T-helper 17 cell (primary cell): ENCODE measurements at regions not wholly inside any gene's neighbourhood (a gene's known extent, or its start where the extent isn't known, plus 50 kb on each side); places are given as distances from the start of the nearest gene placed in this dataset.

Source experiments
- ATAC-seq: fragments of 150-1000 bp; cut with Tn5 transposase; 2 replicates; pipeline ENCODE4 v1.10.0; 2021; ENCODE audit warnings: mild to moderate bottlenecking, moderate library complexity
- DNase-seq, 3 donors: peaks; one replicate each; pipeline versions ENCODE4 v3.0.0 to v3.0.0-alpha.2; 2020 to 2021
- H3K9me3 ChIP-seq: one replicate; pipeline ENCODE4 v1.7.0; 2013; ENCODE audit warnings: low read length, mild to moderate bottlenecking; ENCODE audit not compliant: control insufficient read depth, poor library complexity, severe bottlenecking
- H3K27ac Mint-ChIP-seq: one replicate; pipeline ENCODE4 v1.8.0; 2022; ENCODE audit warnings: mild to moderate bottlenecking, moderate library complexity, mixed read lengths
- H3K27me3 Mint-ChIP-seq: one replicate; pipeline ENCODE4 v1.8.0; 2022; ENCODE audit warnings: mixed read lengths
- H3K36me3 Mint-ChIP-seq: one replicate; pipeline ENCODE4 v1.8.0; 2022; ENCODE audit warnings: low read depth, mixed read lengths
- H3K4me1 Mint-ChIP-seq: one replicate; pipeline ENCODE4 v1.8.0; 2022; ENCODE audit warnings: mild to moderate bottlenecking, mixed read lengths
- H3K4me3 Mint-ChIP-seq: one replicate; pipeline ENCODE4 v1.8.0; 2022; ENCODE audit warnings: mild to moderate bottlenecking, moderate library complexity, mixed read lengths

GRCh38 chr15:69829974-69830373 is 267.7 kb downstream of the TLE3 start:
- DNase-seq (no peak), ATAC-seq (no peak)
- H3K4me1 Mint-ChIP-seq, result no peaks in the 10 kb centered on the region
- H3K4me3 Mint-ChIP-seq, result no peak overlapping the region
- H3K9me3 ChIP-seq, result no peaks in the 10 kb centered on the region
- H3K36me3 Mint-ChIP-seq, result no peaks in the 10 kb centered on the region
- no peak overlapping the region for H3K27ac Mint-ChIP-seq
- H3K27me3 Mint-ChIP-seq, result peaks cover 19% of the 10 kb centered on the region

- H3K27me3 Mint-ChIP-seq, result peaks cover 20% of the 10 kb centered on the region
- no peaks in the 10 kb centered on the region for H3K9me3 ChIP-seq
- no peak overlapping the region for H3K27ac Mint-ChIP-seq
- DNase-seq (no peak), ATAC-seq (no peak)
- no peaks in the 10 kb centered on the region for H3K36me3 Mint-ChIP-seq
- no peaks in the 10 kb centered on the region for H3K4me1 Mint-ChIP-seq
- H3K4me3 Mint-ChIP-seq, result no peak overlapping the region
Observed at GRCh38 chr15:69830430-69830829, 267.3 kb downstream of the TLE3 start.

DNA sequence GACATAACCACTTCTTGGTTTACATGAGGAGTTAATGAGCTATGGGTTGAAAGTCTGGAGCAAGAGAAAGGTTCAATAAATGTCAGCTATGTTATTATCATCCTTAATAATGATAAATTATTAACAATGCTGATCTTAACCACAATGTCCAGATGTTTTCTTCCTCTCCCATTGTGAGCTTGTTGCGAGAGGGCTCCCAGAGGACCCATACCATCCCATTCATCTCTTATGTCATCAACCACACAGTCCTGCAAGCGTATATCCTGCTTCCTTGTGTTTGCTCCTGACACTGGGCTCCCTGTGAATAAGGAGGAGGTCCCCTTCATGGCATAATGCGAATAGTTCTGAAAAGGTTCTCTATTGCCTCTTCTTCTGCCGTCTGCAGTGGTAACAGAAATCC is 266.8 kb downstream of the TLE3 start:
- ATAC-seq, result no peak
- H3K27me3 Mint-ChIP-seq, result peaks cover 23% of the 10 kb centered on the region

DNA sequence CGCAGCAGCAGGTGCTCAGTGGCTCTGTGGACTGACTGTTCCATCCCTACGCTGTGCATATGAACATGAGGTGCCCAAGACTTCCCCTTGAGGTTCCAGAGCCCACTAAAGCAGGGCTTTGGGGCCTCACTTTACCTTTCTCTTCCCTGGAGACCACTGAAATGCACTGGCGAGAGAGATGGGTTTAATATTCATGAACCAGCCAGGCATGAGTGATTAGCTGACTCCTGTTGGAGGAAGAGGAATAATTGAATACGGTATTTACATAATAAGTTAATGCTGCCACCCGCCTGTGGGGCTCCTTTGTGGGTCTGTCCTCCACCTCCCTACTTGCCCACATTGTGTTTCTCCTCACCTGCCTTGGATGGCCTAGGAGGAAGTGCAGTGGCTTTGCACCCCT is 263.4 kb downstream of the TLE3 start:
- ATAC-seq (no peak), DNase-seq (no peak)
- no peaks in the 10 kb centered on the region for H3K9me3 ChIP-seq
- no peak overlapping the region for H3K4me3 Mint-ChIP-seq
- H3K27me3 Mint-ChIP-seq, result peaks cover 16% of the 10 kb centered on the region
- H3K4me1 Mint-ChIP-seq, result peaks cover 6% of the 10 kb centered on the region
- no peaks in the 10 kb centered on the region for H3K36me3 Mint-ChIP-seq
- H3K27ac Mint-ChIP-seq, result no peak overlapping the region

More for the DNA sequence above, 266.8 kb downstream of the TLE3 start:
- Mint-ChIP-seq H3K36me3 (no peaks in the 10 kb centered on the region), H3K4me3 (no peak overlapping the region), H3K4me1 (peaks cover 3% of the 10 kb centered on the region), H3K27ac (no peak overlapping the region)
- no peak for DNase-seq
- no peaks in the 10 kb centered on the region for H3K9me3 ChIP-seq

DNA sequence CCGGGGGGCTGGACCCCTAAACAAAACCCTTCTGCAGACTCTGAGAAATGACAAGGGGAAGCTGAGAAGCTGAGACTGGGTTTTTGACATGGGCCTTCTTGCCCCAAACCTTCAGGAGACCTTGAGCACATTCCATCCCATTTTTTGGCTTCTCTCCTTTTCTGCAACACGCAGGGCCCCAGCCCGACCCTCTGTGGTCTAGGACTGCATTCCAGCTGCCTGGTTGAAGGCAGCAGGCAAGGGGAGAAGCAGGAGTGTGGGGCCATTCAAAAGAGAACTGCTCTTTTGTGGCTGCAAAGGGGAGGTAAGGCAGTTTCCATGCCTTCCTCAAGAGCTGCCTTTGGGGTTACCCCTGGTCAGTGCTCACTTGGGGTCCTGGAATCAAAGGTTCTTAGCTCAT is 263.0 kb downstream of the TLE3 start:
- ATAC-seq (no peak), DNase-seq (no peak)
- H3K36me3 Mint-ChIP-seq, result no peaks in the 10 kb centered on the region
- H3K27ac Mint-ChIP-seq, result no peak overlapping the region
- no peak overlapping the region for H3K4me3 Mint-ChIP-seq
- H3K4me1 Mint-ChIP-seq, result peaks cover 6% of the 10 kb centered on the region
- no peaks in the 10 kb centered on the region for H3K9me3 ChIP-seq
- H3K27me3 Mint-ChIP-seq, result peaks cover 16% of the 10 kb centered on the region

GRCh38 chr15:69836048-69836447 is 261.7 kb downstream of the TLE3 start:
- Mint-ChIP-seq H3K4me1 (peaks cover 6% of the 10 kb centered on the region), H3K27ac (no peak overlapping the region), H3K4me3 (no peak overlapping the region), H3K27me3 (peaks cover 16% of the 10 kb centered on the region), H3K36me3 (no peaks in the 10 kb centered on the region)
- DNase-seq (no peak), ATAC-seq (no peak)
- H3K9me3 ChIP-seq, result no peaks in the 10 kb centered on the region

- ATAC-seq (no peak), DNase-seq (no peak)
- Mint-ChIP-seq H3K4me3 (no peak overlapping the region), H3K4me1 (peaks cover 6% of the 10 kb centered on the region), H3K27ac (no peak overlapping the region), H3K36me3 (no peaks in the 10 kb centered on the region), H3K27me3 (peaks cover 12% of the 10 kb centered on the region)
- H3K9me3 ChIP-seq, result no peaks in the 10 kb centered on the region
Observed at GRCh38 chr15:69836526-69837230, 261.0 kb downstream of the TLE3 start.

GRCh38 chr15:69838338-69838737 is 259.4 kb downstream of the TLE3 start:
- Mint-ChIP-seq H3K36me3 (no peaks in the 10 kb centered on the region), H3K27me3 (peaks cover 6% of the 10 kb centered on the region), H3K4me3 (no peak overlapping the region), H3K27ac (no peak overlapping the region), H3K4me1 (peaks cover 6% of the 10 kb centered on the region)
- ATAC-seq, result no peak
- DNase-seq, result no peak
- no peaks in the 10 kb centered on the region for H3K9me3 ChIP-seq

DNA sequence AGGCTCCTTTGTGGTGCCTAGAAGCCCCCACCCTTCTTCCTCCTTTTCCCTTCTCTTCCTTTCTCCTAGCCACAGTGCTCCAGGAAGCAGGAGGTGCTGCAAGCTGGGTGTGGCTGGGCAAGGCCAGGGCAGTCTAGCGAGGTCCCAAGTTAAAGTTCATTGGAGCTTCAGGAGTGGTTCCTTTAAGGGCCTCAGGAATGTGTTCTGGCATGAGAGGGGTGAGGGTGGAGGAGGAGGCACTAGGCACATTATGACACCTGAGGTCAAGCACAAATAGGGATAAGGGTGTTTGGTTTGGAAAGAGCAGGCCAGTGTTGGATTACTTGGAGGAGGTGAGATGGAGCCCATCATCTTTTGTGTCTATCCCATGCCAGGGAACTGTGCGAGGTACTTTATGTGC is 258.7 kb downstream of the TLE3 start:
- no peak for ATAC-seq
- H3K36me3 Mint-ChIP-seq, result no peaks in the 10 kb centered on the region
- no peaks in the 10 kb centered on the region for H3K9me3 ChIP-seq
- peak overlapping the region; percentile 9 for H3K4me3 Mint-ChIP-seq
- peaks cover 6% of the 10 kb centered on the region for H3K4me1 Mint-ChIP-seq
- no peak for DNase-seq
- H3K27ac Mint-ChIP-seq, result no peak overlapping the region
- H3K27me3 Mint-ChIP-seq, result peaks cover 9% of the 10 kb centered on the region

GRCh38 chr15:69841113-69841828 is 256.4 kb downstream of the TLE3 start:
- no peak for ATAC-seq
- peak overlapping the region; percentile 70 for H3K27ac Mint-ChIP-seq
- H3K4me3 Mint-ChIP-seq, result no peak overlapping the region

GRCh38 chr15:69842851-69843250 is 254.9 kb downstream of the TLE3 start:
- no peaks in the 10 kb centered on the region for H3K36me3 Mint-ChIP-seq
- no peak overlapping the region for H3K4me3 Mint-ChIP-seq
- H3K27ac Mint-ChIP-seq, result peak overlapping the region; percentile 65
- H3K4me1 Mint-ChIP-seq, result peaks cover 3% of the 10 kb centered on the region
- DNase-seq (no peak), ATAC-seq (no peak)
- peaks cover 9% of the 10 kb centered on the region for H3K27me3 Mint-ChIP-seq
- H3K9me3 ChIP-seq, result no peaks in the 10 kb centered on the region

More at GRCh38 chr15:69841113-69841828, 256.4 kb downstream of the TLE3 start:
- H3K9me3 ChIP-seq, result no peaks in the 10 kb centered on the region
- Mint-ChIP-seq H3K4me1 (peaks cover 3% of the 10 kb centered on the region), H3K36me3 (no peaks in the 10 kb centered on the region), H3K27me3 (peaks cover 9% of the 10 kb centered on the region)
- no peak for DNase-seq

GRCh38 chr15:69843276-69843899 is 254.3 kb downstream of the TLE3 start:
- no peak for ATAC-seq

DNA sequence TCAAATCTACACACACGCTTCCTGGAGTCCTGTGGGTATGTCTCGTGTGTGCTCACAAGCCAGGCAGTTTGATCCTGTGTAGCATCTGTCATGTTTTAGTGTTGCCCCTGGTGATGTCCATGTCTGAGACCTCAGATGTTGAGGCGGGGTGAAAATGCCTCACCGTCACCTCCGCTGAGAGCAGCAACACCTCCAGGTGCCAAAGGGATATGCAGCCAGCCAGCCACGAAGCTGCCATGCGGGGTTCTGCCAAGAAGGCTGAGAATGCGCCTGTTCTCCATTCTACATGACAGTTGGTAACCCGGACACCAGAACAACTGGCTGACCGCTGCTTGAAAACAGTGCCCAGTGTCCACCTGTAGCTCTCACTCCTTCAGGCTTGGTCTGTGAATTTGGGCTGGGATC is 253.8 kb downstream of the TLE3 start:
- no peak overlapping the region for H3K4me3 Mint-ChIP-seq

More at GRCh38 chr15:69843276-69843899, 254.3 kb downstream of the TLE3 start:
- peaks cover 13% of the 10 kb centered on the region for H3K27me3 Mint-ChIP-seq
- peaks cover 3% of the 10 kb centered on the region for H3K4me1 Mint-ChIP-seq
- H3K27ac Mint-ChIP-seq, result peak overlapping the region; percentile 65
- no peaks in the 10 kb centered on the region for H3K9me3 ChIP-seq
- H3K4me3 Mint-ChIP-seq, result no peak overlapping the region
- no peaks in the 10 kb centered on the region for H3K36me3 Mint-ChIP-seq
- no peak for DNase-seq

More for the DNA sequence above, 253.8 kb downstream of the TLE3 start:
- DNase-seq (no peak), ATAC-seq (no peak)
- Mint-ChIP-seq H3K36me3 (no peaks in the 10 kb centered on the region), H3K4me1 (peaks cover 2% of the 10 kb centered on the region), H3K27me3 (peaks cover 18% of the 10 kb centered on the region), H3K27ac (no peak overlapping the region)
- no peaks in the 10 kb centered on the region for H3K9me3 ChIP-seq
